RWPE1 (cell line): ENCODE measurements at regions not wholly inside any gene's neighbourhood (a gene's known extent, or its start where the extent isn't known, plus 50 kb on each side); places are given as distances from the start of the nearest gene placed in this dataset.

Experiments
- CTCF ChIA-PET: fragments of 350-600 bp; sonication (Branson Sonifier 250); formaldehyde crosslinking; extraction: SDS; loops from one replicate; lab custom pipeline; 2021; lab: Yijun Ruan, JAX
- POLR2A ChIA-PET: fragments of 400-600 bp; formaldehyde crosslinking; extraction: SDS; loops from one replicate; lab custom pipeline; 2020; ENCODE audit warnings: antibody characterized with exemption; ENCODE audit not compliant: low non-redundant PET; lab: Yijun Ruan, JAX
- DNase-seq: peaks from one replicate; pipeline ENCODE4 v3.0.0; 2012; ENCODE audit warnings: low spot score
- H3K27ac ChIP-seq: fragments of 450-650 bp; 2 replicates; pipeline ENCODE4 v1.5.1; 2017
- TF ChIP-seq, protein P1 (sequence below): fragments of 450-650 bp; conservative IDR thresholded peaks from 2 replicates; pipeline ENCODE4 v1.5.1; 2017; ENCODE audit warnings: low read depth, mild to moderate bottlenecking

DNA sequence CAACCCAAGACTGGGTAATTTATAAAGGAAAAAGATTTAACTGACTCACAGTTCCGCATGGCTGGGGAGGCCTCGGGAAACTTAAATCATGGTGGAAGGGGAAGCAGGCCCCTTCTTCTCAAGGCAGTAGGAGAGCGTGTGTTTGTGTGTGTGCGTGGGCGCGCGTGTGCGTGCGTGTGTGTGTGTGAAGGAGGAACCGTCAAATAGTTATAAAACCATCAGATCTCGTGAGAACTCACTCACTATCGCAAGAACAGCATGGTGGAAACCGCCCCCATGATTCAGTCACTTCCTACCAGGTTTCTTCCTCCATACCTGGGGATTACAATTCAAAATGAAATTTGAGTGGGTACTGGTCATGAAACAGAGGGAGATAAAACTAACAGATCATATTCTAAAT is 220.1 kb upstream of the EYS start:
- TF ChIP-seq, protein P1, sequence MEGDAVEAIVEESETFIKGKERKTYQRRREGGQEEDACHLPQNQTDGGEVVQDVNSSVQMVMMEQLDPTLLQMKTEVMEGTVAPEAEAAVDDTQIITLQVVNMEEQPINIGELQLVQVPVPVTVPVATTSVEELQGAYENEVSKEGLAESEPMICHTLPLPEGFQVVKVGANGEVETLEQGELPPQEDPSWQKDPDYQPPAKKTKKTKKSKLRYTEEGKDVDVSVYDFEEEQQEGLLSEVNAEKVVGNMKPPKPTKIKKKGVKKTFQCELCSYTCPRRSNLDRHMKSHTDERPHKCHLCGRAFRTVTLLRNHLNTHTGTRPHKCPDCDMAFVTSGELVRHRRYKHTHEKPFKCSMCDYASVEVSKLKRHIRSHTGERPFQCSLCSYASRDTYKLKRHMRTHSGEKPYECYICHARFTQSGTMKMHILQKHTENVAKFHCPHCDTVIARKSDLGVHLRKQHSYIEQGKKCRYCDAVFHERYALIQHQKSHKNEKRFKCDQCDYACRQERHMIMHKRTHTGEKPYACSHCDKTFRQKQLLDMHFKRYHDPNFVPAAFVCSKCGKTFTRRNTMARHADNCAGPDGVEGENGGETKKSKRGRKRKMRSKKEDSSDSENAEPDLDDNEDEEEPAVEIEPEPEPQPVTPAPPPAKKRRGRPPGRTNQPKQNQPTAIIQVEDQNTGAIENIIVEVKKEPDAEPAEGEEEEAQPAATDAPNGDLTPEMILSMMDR: no peak
- POLR2A ChIA-PET: no interaction called here

DNA sequence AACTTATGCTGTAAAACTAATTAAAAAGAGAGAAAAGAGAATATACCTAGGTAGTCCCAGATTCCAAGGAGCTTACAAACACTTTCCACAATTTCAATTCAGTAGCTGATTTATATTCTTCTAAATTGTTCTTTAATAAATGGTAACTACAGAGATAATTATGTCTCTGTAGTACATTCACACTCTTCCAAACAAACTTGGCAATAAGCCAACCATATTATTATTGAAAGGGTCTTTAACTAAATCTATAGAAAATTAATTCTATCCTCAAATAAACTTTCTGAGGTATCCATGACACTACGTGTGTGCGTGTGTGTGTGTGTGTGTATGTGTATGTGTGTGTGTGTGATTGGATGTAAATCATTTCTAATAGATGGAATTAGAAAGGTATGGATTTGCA is 217.4 kb upstream of the EYS start:
- ChIA-PET POLR2A (no interaction called here), CTCF (interaction anchor here (0.7 kb wide), 1 partner anchor 17 kb away, joined by 4 read pairs; no protein-coding TSS in a partner anchor)
- H3K27ac ChIP-seq: no peak overlapping the region
- TF ChIP-seq, protein P1: no peak
- DNase-seq: no peak

More for the DNA sequence above, 220.1 kb upstream of the EYS start:
- CTCF ChIA-PET: no interaction called here
- no peak overlapping the region for H3K27ac ChIP-seq
- DNase-seq: no peak

DNA sequence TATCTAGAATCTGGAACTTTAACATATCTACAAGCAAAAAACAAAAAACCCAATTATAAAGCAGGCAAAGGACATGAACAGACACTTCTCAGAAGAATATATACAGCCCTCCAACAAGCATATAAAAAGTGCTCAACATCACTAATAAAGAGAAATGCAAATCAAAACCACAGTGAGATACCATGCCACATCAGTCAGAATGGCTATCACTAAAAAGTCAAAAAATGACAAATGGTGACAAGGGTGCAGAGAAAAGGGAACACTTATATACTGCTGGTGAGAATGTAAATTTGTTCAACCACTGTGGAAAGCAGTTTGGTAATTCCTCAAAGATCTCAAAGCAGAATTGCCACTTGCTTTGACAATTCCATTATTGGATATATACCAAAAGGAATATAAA is 215.0 kb upstream of the EYS start:
- CTCF ChIA-PET: interaction anchor here (0.6 kb wide), 1 partner anchor 20 kb away, joined by 3 read pairs; no protein-coding TSS in a partner anchor
- H3K27ac ChIP-seq: no peak overlapping the region
- POLR2A ChIA-PET: no interaction called here
- TF ChIP-seq, protein P1: no peak
- no peak for DNase-seq

DNA sequence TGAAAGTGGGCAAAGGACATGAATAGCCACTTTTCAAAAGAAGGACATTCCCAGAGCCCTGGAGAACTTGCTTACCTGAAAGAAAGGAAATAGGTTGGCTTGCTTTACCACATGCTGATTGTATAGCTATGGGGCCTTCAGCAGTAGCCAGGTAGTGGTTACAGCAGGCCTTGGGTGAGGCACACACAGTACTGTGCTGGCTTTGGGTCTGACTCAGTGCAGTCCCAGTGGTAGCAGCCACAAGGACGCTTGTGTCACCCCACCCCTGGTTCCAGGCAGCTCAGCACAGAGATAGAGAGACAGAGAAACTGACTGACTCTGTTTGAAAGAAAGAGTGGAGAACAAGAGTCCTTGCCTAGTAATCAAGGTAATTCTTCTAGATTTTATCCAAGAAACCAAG is 201.0 kb upstream of the EYS start:
- ChIA-PET CTCF (no interaction called here), POLR2A (no interaction called here)
- DNase-seq: no peak
- no peak overlapping the region for H3K27ac ChIP-seq
- TF ChIP-seq, protein P1: no peak

DNA sequence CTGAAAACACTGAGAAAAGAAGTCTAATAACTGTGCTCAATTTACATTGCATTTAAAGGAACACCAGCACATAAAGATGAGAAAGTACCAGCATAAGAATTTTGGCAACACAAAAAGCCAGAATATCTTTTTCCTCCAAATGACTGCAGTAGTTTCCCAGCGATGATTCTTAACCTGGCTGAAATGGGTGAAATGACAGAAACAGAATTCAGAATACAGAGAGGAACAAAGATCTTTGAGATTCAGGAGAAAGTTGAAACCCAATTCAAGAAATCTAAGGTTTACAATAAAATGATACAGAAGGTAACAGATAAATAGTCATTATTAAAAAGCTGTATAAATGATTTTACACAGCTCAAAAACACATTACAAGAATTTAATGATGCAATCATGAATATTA is 197.0 kb upstream of the EYS start:
- CTCF ChIA-PET: no interaction called here
- TF ChIP-seq, protein P1: no peak
- POLR2A ChIA-PET: no interaction called here

DNA sequence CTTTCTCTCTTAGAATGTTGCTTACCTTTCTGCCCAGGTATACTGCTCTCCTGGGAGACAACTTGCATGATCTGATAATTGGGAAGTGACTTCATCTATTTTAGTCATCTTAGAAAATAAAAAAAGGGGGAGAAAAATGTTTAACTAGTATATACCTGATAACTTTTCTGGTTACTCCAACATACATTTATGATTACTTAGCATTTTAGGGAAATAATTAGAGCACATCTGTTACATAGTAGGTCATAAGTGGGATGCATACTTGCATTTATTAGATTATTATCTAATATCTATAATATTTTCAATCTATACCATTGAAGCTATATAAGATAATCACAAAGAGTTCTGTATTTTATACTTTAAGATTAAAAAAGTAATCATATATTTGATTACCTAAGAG is 193.9 kb upstream of the EYS start:
- ChIA-PET CTCF (interaction anchor here (0.7 kb wide), 1 partner anchor 1570 kb away, joined by 3 read pairs; no protein-coding TSS in a partner anchor), POLR2A (no interaction called here)
- DNase-seq: no peak
- H3K27ac ChIP-seq: no peak overlapping the region
- TF ChIP-seq, protein P1: no peak

More for the DNA sequence above, 197.0 kb upstream of the EYS start:
- no peak overlapping the region for H3K27ac ChIP-seq
- DNase-seq: no peak
